DND-41 (cell line): ENCODE measurements at regions not wholly inside any gene's neighbourhood (a gene's known extent, or its start where the extent isn't known, plus 50 kb on each side); places are given as distances from the start of the nearest gene placed in this dataset.

Experiments used
- CTCF ChIP-seq: IDR thresholded peaks from 2 replicates; pipeline ENCODE4 v1.5.1; 2012; ENCODE audit warnings: borderline replicate concordance, low read length, moderate library complexity, mild to moderate bottlenecking; ENCODE audit not compliant: poor library complexity, severe bottlenecking; ENCODE audit errors: extremely low read depth
- EZH2 ChIP-seq: IDR thresholded peaks from 3 replicates; pipeline ENCODE4 v1.6.1; 2012; ENCODE audit warnings: borderline replicate concordance, low read depth, mild to moderate bottlenecking, moderate library complexity, low read length, inconsistent platforms; ENCODE audit not compliant: severe bottlenecking

DNA sequence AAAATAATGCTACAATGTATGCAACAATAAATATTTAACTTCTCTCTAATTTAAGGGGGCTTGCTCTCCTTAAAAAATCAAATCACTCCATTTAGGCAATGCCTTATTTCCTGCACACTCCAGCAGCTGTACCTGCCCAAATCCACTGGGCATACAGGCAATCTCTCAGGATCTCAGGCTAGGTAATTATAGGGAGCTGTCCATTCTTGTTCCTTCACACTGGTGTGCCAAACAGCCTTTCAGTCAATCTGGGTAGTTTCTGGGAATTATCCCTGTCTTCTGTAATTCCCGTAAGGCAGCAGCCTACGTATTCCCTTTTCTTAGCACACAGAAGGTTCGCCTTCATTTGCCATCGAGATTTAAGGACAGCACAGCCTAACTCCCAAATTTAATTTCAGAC, 922.6 kb upstream of the SLIT2 start:
- TF ChIP-seq EZH2: no peak
- no peak for TF ChIP-seq CTCF
